OCI-LY7 (cell line): ENCODE measurements at regions not wholly inside any gene's neighbourhood (a gene's known extent, or its start where the extent isn't known, plus 50 kb on each side); places are given as distances from the start of the nearest gene placed in this dataset.
A peak's percentile ranks its signal among the peaks of the same experiment; 100 is the strongest.

ENCODE experiments used
- BruUV-seq: library from RNA; stranded (reverse); fragments of 400-500 nt; replicated peaks from 2 replicates; lab custom pipeline; 2021; lab: Mats Ljungman, UMichigan
- CTCF ChIA-PET: fragments of 300-600 bp; sonication (Branson Sonifier 250); formaldehyde crosslinking; loops from one replicate; lab custom pipeline; 2022; ENCODE audit warnings: antibody characterized with exemption; ENCODE audit not compliant: unreplicated experiment; lab: Charles Lee
- POLR2A ChIA-PET: fragments of 300-600 bp; sonication (Branson Sonifier 250); formaldehyde crosslinking; loops from one replicate; lab custom pipeline; 2022; ENCODE audit warnings: antibody characterized with exemption; lab: Charles Lee
- DNase-seq: peaks from one replicate; pipeline ENCODE4 v3.0.0-alpha.2; 2015; ENCODE audit warnings: low spot score
- H2AFZ ChIP-seq: fragments of 200-600 bp; sonication (generic), shearing (Covaris generic); 2 replicates; pipeline ENCODE4 v1.6.1; 2014; ENCODE audit warnings: mild to moderate bottlenecking, antibody characterized with exemption, low read length, moderate library complexity
- H3K27ac ChIP-seq: fragments of 200-600 bp; sonication (generic); 2 replicates; pipeline ENCODE4 v1.5.1; 2014; ENCODE audit warnings: mixed run types, low read depth, mild to moderate bottlenecking, moderate library complexity, low read length, inconsistent platforms; ENCODE audit not compliant: poor library complexity, severe bottlenecking
- H3K36me3 ChIP-seq: fragments of 200-600 bp; sonication (generic); 2 replicates; pipeline ENCODE4 v1.6.1; 2014; ENCODE audit warnings: mild to moderate bottlenecking, antibody characterized with exemption, low read length, moderate library complexity, mixed read lengths; ENCODE audit not compliant: insufficient read depth
- H3K4me1 ChIP-seq: fragments of 200-600 bp; sonication (generic); 2 replicates; pipeline ENCODE4 v1.5.1; 2014; ENCODE audit warnings: mild to moderate bottlenecking, low read length; ENCODE audit not compliant: insufficient read depth, poor library complexity, severe bottlenecking
- H3K4me2 ChIP-seq: fragments of 200-600 bp; sonication (generic); 2 replicates; pipeline ENCODE4 v1.6.1; 2014; ENCODE audit warnings: mild to moderate bottlenecking, low read length
- H3K4me3 ChIP-seq: fragments of 200-600 bp; sonication (generic); 2 replicates; pipeline ENCODE4 v1.5.1; 2014; ENCODE audit warnings: mild to moderate bottlenecking, low read depth, low read length; ENCODE audit not compliant: poor library complexity, severe bottlenecking
- H3K79me2 ChIP-seq: fragments of 200-600 bp; sonication (generic); 2 replicates; pipeline ENCODE4 v1.6.1; 2016; ENCODE audit warnings: low read depth, mild to moderate bottlenecking, low read length, moderate library complexity, mixed read lengths; ENCODE audit not compliant: insufficient read depth
- H3K9me2 ChIP-seq: fragments of 200-600 bp; sonication (generic); 2 replicates; pipeline ENCODE4 v1.6.1; 2016; ENCODE audit warnings: mild to moderate bottlenecking, low read length, mixed read lengths; ENCODE audit not compliant: insufficient read depth
- H3K9me3 ChIP-seq: fragments of 200-600 bp; sonication (generic); 2 replicates; pipeline ENCODE4 v1.6.1; 2014; ENCODE audit warnings: mild to moderate bottlenecking, mixed run types, low read length, mixed read lengths
- H4K20me1 ChIP-seq: fragments of 200-600 bp; sonication (generic); 2 replicates; pipeline ENCODE4 v1.6.1; 2014; ENCODE audit warnings: mild to moderate bottlenecking, antibody characterized with exemption, low read length, moderate library complexity, mixed read lengths; ENCODE audit not compliant: insufficient read depth
- CTCF ChIP-seq: fragments of 200-600 bp; sonication (generic); conservative IDR thresholded peaks from 2 replicates; pipeline ENCODE4 v1.5.1; 2014; ENCODE audit warnings: mild to moderate bottlenecking, antibody characterized with exemption, low read length, moderate library complexity, mixed read lengths
- EZH2phosphoT487 ChIP-seq: fragments of 200-600 bp; sonication (generic); IDR thresholded peaks from 2 replicates; pipeline ENCODE4 v1.6.1; 2018; ENCODE audit warnings: low read depth, borderline replicate concordance, mild to moderate bottlenecking, mixed run types, antibody characterized with exemption, low read length, moderate library complexity, mixed read lengths
- intact Hi-C: fragments of 100-400 bp; cut with micrococcal nuclease; formaldehyde crosslinking; loops from one replicate; pipeline ENCODE4 v1.10.0; 2022; ENCODE audit not compliant: unreplicated experiment

GRCh38 chr4:145337391-145337790 is 144.3 kb upstream of the SMAD1 start:
- Histone ChIP-seq H4K20me1 (no peaks in the 10 kb centered on the region), H3K79me2 (no peaks in the 10 kb centered on the region), H3K4me2 (no peak overlapping the region), H3K36me3 (no peaks in the 10 kb centered on the region), H2AFZ (peak overlapping the region; percentile 15; the same call in 1 of the 2 replicates), H3K9me3 (no peaks in the 10 kb centered on the region), H3K4me3 (no peak overlapping the region), H3K4me1 (no peaks in the 10 kb centered on the region), H3K9me2 (no peaks in the 10 kb centered on the region; the same call in 1 of the 2 replicates), H3K27ac (no peak overlapping the region)
- no peak for DNase-seq
- no peak for TF ChIP-seq CTCF
- TF ChIP-seq EZH2phosphoT487: no peak
- CTCF ChIA-PET: no interaction called here
- no TSS peak for BruUV-seq
- intact Hi-C loops: no loop called here
- POLR2A ChIA-PET: interaction anchor here (0.8 kb wide), 1 partner anchor 91 kb away, joined by 4 read pairs; no protein-coding TSS in a partner anchor

- H3K79me2 ChIP-seq: no peaks in the 10 kb centered on the region
- no peaks in the 10 kb centered on the region for H4K20me1 ChIP-seq
- POLR2A ChIA-PET: no interaction called here
- no peaks in the 10 kb centered on the region; the same call in 1 of the 2 replicates for H3K9me2 ChIP-seq
- H3K36me3 ChIP-seq: no peaks in the 10 kb centered on the region
- no peak overlapping the region for H3K27ac ChIP-seq
- H3K4me1 ChIP-seq: no peaks in the 10 kb centered on the region
- H3K4me3 ChIP-seq: no peak overlapping the region
- intact Hi-C loops: no loop called here
- TF ChIP-seq CTCF: no peak
- TF ChIP-seq EZH2phosphoT487: no peak
- H3K9me3 ChIP-seq: no peaks in the 10 kb centered on the region
- no peak overlapping the region for H3K4me2 ChIP-seq
- CTCF ChIA-PET: interaction anchor here (0.6 kb wide), 1 partner anchor 168 kb away, joined by 3 read pairs; no protein-coding TSS in a partner anchor
- no peak overlapping the region for H2AFZ ChIP-seq
- no TSS peak for BruUV-seq
- DNase-seq: no peak
Observed at GRCh38 chr4:145333786-145334185, 147.9 kb upstream of the SMAD1 start.

GRCh38 chr4:145326491-145326890 is 146.1 kb upstream of the OTUD4 start:
- no peak for DNase-seq
- Histone ChIP-seq H3K79me2 (no peaks in the 10 kb centered on the region), H3K9me2 (no peaks in the 10 kb centered on the region), H3K4me2 (no peak overlapping the region), H2AFZ (no peak overlapping the region), H3K9me3 (no peaks in the 10 kb centered on the region), H3K4me3 (no peak overlapping the region), H3K27ac (no peak overlapping the region), H4K20me1 (no peaks in the 10 kb centered on the region), H3K4me1 (no peaks in the 10 kb centered on the region), H3K36me3 (no peaks in the 10 kb centered on the region)
- ChIA-PET POLR2A (interaction anchor here (1.3 to 2.7 kb wide), 2 partner anchors 9 kb away, joined by 5 to 7 read pairs; no protein-coding TSS in a partner anchor), CTCF (no interaction called here)
- no TSS peak for BruUV-seq
- TF ChIP-seq CTCF (no peak), EZH2phosphoT487 (no peak)
- intact Hi-C loops: no loop called here
